IMR-90 (cell line): ENCODE measurements at regions not wholly inside any gene's neighbourhood (a gene's known extent, or its start where the extent isn't known, plus 50 kb on each side); places are given as distances from the start of the nearest gene placed in this dataset.

Experiments
- ATAC-seq: fragments of 200-7000 bp; cut with Tn5 transposase; 2 replicates; pipeline ENCODE4 v1.9.1; 2020; ENCODE audit warnings: low read depth, mild to moderate bottlenecking, moderate library complexity
- BruUV-seq: library from RNA; stranded (reverse); fragments of 400-500 nt; replicated peaks from 2 replicates; lab custom pipeline; 2021; lab: Mats Ljungman, UMichigan
- CTCF ChIA-PET: fragments of 300-600 bp; formaldehyde crosslinking; extraction: SDS; loops from one replicate; lab custom pipeline; 2021; ENCODE audit warnings: antibody characterized with exemption; lab: Yijun Ruan, JAX
- POLR2A ChIA-PET: fragments of 300-600 bp; sonication (Branson Sonifier 250); formaldehyde crosslinking; loops from one replicate; lab custom pipeline; 2022; ENCODE audit warnings: antibody characterized with exemption; ENCODE audit not compliant: unreplicated experiment; lab: Charles Lee
- DNase-seq: peaks from one replicate; pipeline ENCODE4 v3.0.0; 2013
- H2AFZ ChIP-seq: replicated peaks from 2 replicates; pipeline ENCODE3; 2013; ENCODE audit warnings: low read length, mild to moderate bottlenecking; ENCODE audit not compliant: poor library complexity
- H2AK5ac ChIP-seq: 2 replicates; pipeline ENCODE4 v1.6.1; 2013; ENCODE audit warnings: low read depth, low read length, inconsistent platforms
- H2AK9ac ChIP-seq: replicated peaks from 2 replicates; pipeline ENCODE3; 2013; ENCODE audit warnings: mild to moderate bottlenecking, low read depth, low read length, moderate library complexity; ENCODE audit not compliant: poor library complexity
- H2BK120ac ChIP-seq: 2 replicates; pipeline ENCODE4 v1.6.1; 2013; ENCODE audit warnings: low read depth, low read length, inconsistent platforms
- H2BK15ac ChIP-seq: 3 replicates; pipeline ENCODE4 v1.6.1; 2013; ENCODE audit warnings: low read depth, low read length, inconsistent platforms
- H2BK20ac ChIP-seq: 2 replicates; pipeline ENCODE4 v1.6.1; 2013; ENCODE audit warnings: low read depth, mild to moderate bottlenecking, inconsistent platforms, low read length, moderate library complexity
- H2BK5ac ChIP-seq: 2 replicates; pipeline ENCODE4 v1.6.1; 2013; ENCODE audit warnings: mild to moderate bottlenecking, low read depth, low read length, inconsistent platforms; ENCODE audit not compliant: poor library complexity, severe bottlenecking
- H3K14ac ChIP-seq: replicated peaks from 2 replicates; pipeline ENCODE4 v1.6.1; 2013; ENCODE audit warnings: low read depth, low read length, inconsistent platforms
- H3K18ac ChIP-seq: 2 replicates; pipeline ENCODE4 v1.6.1; 2013; ENCODE audit warnings: low read depth, low read length, control low read depth
- H3K23ac ChIP-seq: 2 replicates; pipeline ENCODE4 v1.6.1; 2013; ENCODE audit warnings: low read depth, low read length, inconsistent platforms
- H3K27ac ChIP-seq: 2 replicates; pipeline ENCODE4 v1.5.1; 2013; ENCODE audit warnings: mild to moderate bottlenecking, control low read depth, low read length; ENCODE audit not compliant: insufficient read depth
- H3K27me3 ChIP-seq: 2 replicates; pipeline ENCODE4 v1.6.1; 2013; ENCODE audit warnings: low read length; ENCODE audit not compliant: control insufficient read depth, insufficient read depth
- H3K36me3 ChIP-seq: 2 replicates; pipeline ENCODE4 v1.6.1; 2013; ENCODE audit warnings: low read length, mixed read lengths; ENCODE audit not compliant: control insufficient read depth, insufficient read depth
- H3K4ac ChIP-seq: 2 replicates; pipeline ENCODE4 v1.6.1; 2013; ENCODE audit warnings: low read depth, low read length, inconsistent platforms
- H3K4me1 ChIP-seq: 2 replicates; pipeline ENCODE4 v1.6.1; 2013; ENCODE audit warnings: low read length, mixed read lengths; ENCODE audit not compliant: control insufficient read depth, insufficient read depth
- H3K4me2 ChIP-seq: 2 replicates; pipeline ENCODE4 v1.6.1; 2013; ENCODE audit warnings: low read depth, mild to moderate bottlenecking, control low read depth, low read length, moderate library complexity
- H3K4me3 ChIP-seq: 2 replicates; pipeline ENCODE4 v1.5.1; 2013; ENCODE audit warnings: low read depth, mild to moderate bottlenecking, control low read depth, low read length, moderate library complexity; ENCODE audit not compliant: insufficient read depth
- H3K56ac ChIP-seq: 2 replicates; pipeline ENCODE4 v1.6.1; 2013; ENCODE audit warnings: low read length, inconsistent platforms; ENCODE audit not compliant: insufficient read depth; ENCODE audit errors: extremely low read depth
- H3K79me1 ChIP-seq, 2 experiments: 2 replicates each; pipeline ENCODE4 v1.6.1; 2013; ENCODE audit warnings: low read length in 2 of 2, inconsistent platforms in 1 of 2, low read depth in 1 of 2
- H3K9ac ChIP-seq: 2 replicates; pipeline ENCODE4 v1.6.1; 2013; ENCODE audit warnings: low read depth, low read length, control low read depth
- H3K9me1 ChIP-seq: 2 replicates; pipeline ENCODE4 v1.6.1; 2013; ENCODE audit warnings: low read length, inconsistent platforms; ENCODE audit not compliant: insufficient read depth
- H3K9me3 ChIP-seq: 2 replicates; pipeline ENCODE4 v1.6.1; 2013; ENCODE audit warnings: low read length; ENCODE audit not compliant: control insufficient read depth, insufficient read depth
- H4K20me1 ChIP-seq: 2 replicates; pipeline ENCODE4 v1.6.1; 2013; ENCODE audit warnings: low read length, inconsistent platforms; ENCODE audit not compliant: insufficient read depth
- H4K5ac ChIP-seq: 2 replicates; pipeline ENCODE4 v1.6.1; 2013; ENCODE audit warnings: mild to moderate bottlenecking, low read depth, low read length, control low read depth
- H4K8ac ChIP-seq, 2 experiments: 2 replicates each; pipeline ENCODE4 v1.6.1; 2013; ENCODE audit warnings: low read depth in 2 of 2, low read length in 2 of 2, control low read depth in 1 of 2, inconsistent platforms in 1 of 2
- H4K91ac ChIP-seq: 2 replicates; pipeline ENCODE4 v1.6.1; 2013; ENCODE audit warnings: low read depth, low read length, inconsistent platforms; ENCODE audit not compliant: insufficient read depth
- BHLHE40 ChIP-seq: fragments of 150-350 bp; IDR thresholded peaks from 2 replicates; pipeline ENCODE4 v1.6.1; 2016; ENCODE audit warnings: mild to moderate bottlenecking, low read depth, low read length
- CHD1 ChIP-seq: IDR thresholded peaks from 2 replicates; pipeline ENCODE4 v1.6.1; 2012; ENCODE audit warnings: low read depth, low read length, improper control_type of control experiment
- FOS ChIP-seq: fragments of 150-350 bp; IDR thresholded peaks from 2 replicates; pipeline ENCODE4 v1.6.1; 2016; ENCODE audit warnings: low read depth, low read length
- MAZ ChIP-seq: IDR thresholded peaks from 2 replicates; pipeline ENCODE4 v1.6.1; 2012; ENCODE audit warnings: low read depth, mild to moderate bottlenecking, low read length, improper control_type of control experiment, moderate library complexity, borderline replicate concordance
- MXI1 ChIP-seq: IDR thresholded peaks from 2 replicates; pipeline ENCODE4 v1.6.1; 2012; ENCODE audit warnings: low read depth, mild to moderate bottlenecking, low read length, moderate library complexity, borderline replicate concordance
- NFE2L2 ChIP-seq: fragments of 150-350 bp; IDR thresholded peaks from 2 replicates; pipeline ENCODE4 v1.6.1; 2016; ENCODE audit warnings: low read depth, mild to moderate bottlenecking, low read length
- POLR2A ChIP-seq: IDR thresholded peaks from 2 replicates; pipeline ENCODE4 v1.6.1; 2012; ENCODE audit warnings: mild to moderate bottlenecking, low read depth, low read length
- RAD21 ChIP-seq: IDR thresholded peaks from 2 replicates; pipeline ENCODE4 v1.6.1; 2012; ENCODE audit warnings: low read length, improper control_type of control experiment
- RCOR1 ChIP-seq: IDR thresholded peaks from 2 replicates; pipeline ENCODE4 v1.6.1; 2012; ENCODE audit warnings: mild to moderate bottlenecking, low read length, improper control_type of control experiment; ENCODE audit not compliant: insufficient replicate concordance
- RFX5 ChIP-seq: IDR thresholded peaks from 2 replicates; pipeline ENCODE4 v1.8.0; 2012; ENCODE audit warnings: low read depth, mild to moderate bottlenecking, low read length, moderate library complexity
- USF2 ChIP-seq: fragments of 150-350 bp; IDR thresholded peaks from 2 replicates; pipeline ENCODE4 v1.6.1; 2017; ENCODE audit warnings: mild to moderate bottlenecking, antibody characterized with exemption, low read length, low read depth
- WGBS, 2 experiments: methylation state at CpG; one replicate each; pipeline versions ENCODE4 v1.1.5 to v1.1.7; 2013; ENCODE audit warnings: missing lambda C conversion rate in 2 of 2; ENCODE audit not compliant: insufficient read length in 1 of 2; ENCODE audit errors: extremely low coverage in 2 of 2; 5-methylcytosine and 5-hydroxymethylcytosine counted together
- dilution Hi-C: fragments of 300-500 bp; cut with HindIII; formaldehyde crosslinking; loops from one replicate; pipeline ENCODE4 v1.14.3; 2018; ENCODE audit warnings: low sequenced_read_pairs; ENCODE audit not compliant: unreplicated experiment
- in situ Hi-C: fragments of 300-500 bp; cut with MboI; formaldehyde crosslinking; loops from 3 replicates; pipeline ENCODE4 v1.14.3; 2019; ENCODE audit warnings: low sequenced_read_pairs, inconsistent platforms, mixed read lengths
- intact Hi-C: fragments of 100-400 bp; cut with micrococcal nuclease; formaldehyde crosslinking; loops from 2 replicates; pipeline ENCODE4 v1.10.0; 2022
- TF ChIP-seq, protein P1 (sequence below): conservative IDR thresholded peaks from 2 replicates; pipeline ENCODE4 v1.5.1; 2012; ENCODE audit warnings: mild to moderate bottlenecking, low read depth, low read length, improper control_type of control experiment

DNA sequence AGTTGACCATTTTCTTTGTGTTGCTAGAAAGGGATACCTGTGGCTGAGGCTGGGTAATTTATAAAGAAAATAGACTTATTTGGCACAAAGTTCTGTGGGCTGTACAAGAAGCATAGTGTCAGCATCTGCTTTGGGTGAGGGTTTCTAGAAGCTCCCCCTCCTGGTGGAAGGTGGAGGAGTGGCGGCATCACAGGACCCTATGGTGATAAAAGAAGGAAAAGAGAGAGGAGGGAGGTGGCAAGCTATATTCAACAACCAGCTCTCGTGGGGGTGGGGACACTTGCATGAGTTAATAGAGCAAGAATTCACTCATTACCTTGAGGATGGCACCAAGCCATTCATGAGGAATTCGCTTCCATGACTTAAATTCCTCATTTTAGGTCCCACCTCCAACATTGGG is 2041.4 kb upstream of the CDH9 start:
- H3K27ac ChIP-seq, result no peak overlapping the region
- no peak overlapping the region for H3K4me3 ChIP-seq
- H3K4me2 ChIP-seq, result no peak overlapping the region
- H4K91ac ChIP-seq, result no peak overlapping the region
- no peak overlapping the region for H3K14ac ChIP-seq
- DNase-seq, result no peak
- no peak overlapping the region for H4K8ac ChIP-seq
- intact Hi-C loops (no loop called here), dilution Hi-C loops (no loop called here), in situ Hi-C loops (no loop called here)
- no peaks in the 10 kb centered on the region for H3K9me1 ChIP-seq
- H2AFZ ChIP-seq, result no peak overlapping the region
- H3K18ac ChIP-seq, result no peak overlapping the region
- H3K27me3 ChIP-seq, result no peaks in the 10 kb centered on the region
- H3K36me3 ChIP-seq, result no peaks in the 10 kb centered on the region
- H2BK5ac ChIP-seq, result no peak overlapping the region
- H3K4ac ChIP-seq, result no peak overlapping the region
- TF ChIP-seq BHLHE40 (no peak), CHD1 (no peak), RFX5 (no peak), USF2 (no peak), NFE2L2 (no peak), FOS (no peak), RCOR1 (no peak), MXI1 (no peak), POLR2A (no peak), MAZ (no peak), RAD21 (no peak)
- TF ChIP-seq, protein P1, sequence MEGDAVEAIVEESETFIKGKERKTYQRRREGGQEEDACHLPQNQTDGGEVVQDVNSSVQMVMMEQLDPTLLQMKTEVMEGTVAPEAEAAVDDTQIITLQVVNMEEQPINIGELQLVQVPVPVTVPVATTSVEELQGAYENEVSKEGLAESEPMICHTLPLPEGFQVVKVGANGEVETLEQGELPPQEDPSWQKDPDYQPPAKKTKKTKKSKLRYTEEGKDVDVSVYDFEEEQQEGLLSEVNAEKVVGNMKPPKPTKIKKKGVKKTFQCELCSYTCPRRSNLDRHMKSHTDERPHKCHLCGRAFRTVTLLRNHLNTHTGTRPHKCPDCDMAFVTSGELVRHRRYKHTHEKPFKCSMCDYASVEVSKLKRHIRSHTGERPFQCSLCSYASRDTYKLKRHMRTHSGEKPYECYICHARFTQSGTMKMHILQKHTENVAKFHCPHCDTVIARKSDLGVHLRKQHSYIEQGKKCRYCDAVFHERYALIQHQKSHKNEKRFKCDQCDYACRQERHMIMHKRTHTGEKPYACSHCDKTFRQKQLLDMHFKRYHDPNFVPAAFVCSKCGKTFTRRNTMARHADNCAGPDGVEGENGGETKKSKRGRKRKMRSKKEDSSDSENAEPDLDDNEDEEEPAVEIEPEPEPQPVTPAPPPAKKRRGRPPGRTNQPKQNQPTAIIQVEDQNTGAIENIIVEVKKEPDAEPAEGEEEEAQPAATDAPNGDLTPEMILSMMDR, result no peak
- H4K5ac ChIP-seq, result no peak overlapping the region
- H4K20me1 ChIP-seq, result no peaks in the 10 kb centered on the region
- no peak overlapping the region for H2BK120ac ChIP-seq
- H3K9me3 ChIP-seq, result peaks cover 10% of the 10 kb centered on the region
- ATAC-seq, result no peak
- H3K23ac ChIP-seq, result no peak overlapping the region
- H2AK5ac ChIP-seq, result no peak overlapping the region
- no TSS peak for BruUV-seq
- no CpG with 5 or more reads among the region's 3 CpGs for WGBS, 2 experiments
- H3K79me1 ChIP-seq, result no peaks in the 10 kb centered on the region
- H2AK9ac ChIP-seq, result no peak overlapping the region
- no peak overlapping the region for H3K56ac ChIP-seq
- H3K4me1 ChIP-seq, result no peaks in the 10 kb centered on the region
- H2BK20ac ChIP-seq, result no peak overlapping the region
- CTCF ChIA-PET, result no interaction called here
- H2BK15ac ChIP-seq, result no peak overlapping the region
- POLR2A ChIA-PET, result no interaction called here
- H3K9ac ChIP-seq, result no peak overlapping the region
